Middle frontal gyrus (tissue), 1 donor: ENCODE measurements at regions not wholly inside any gene's neighbourhood (a gene's known extent, or its start where the extent isn't known, plus 50 kb on each side); places are given as distances from the start of the nearest gene placed in this dataset.
"Not testable (repeated sequence)": the region's sequence is repeated elsewhere in the genome, so short reads cannot be mapped to it uniquely, and the experiment has no call there.

Experiments used
- DNase-seq: peaks from one replicate; pipeline ENCODE4 v3.0.0-alpha.2; 2015; ENCODE audit warnings: low spot score; ENCODE audit errors: extremely low spot score

DNA sequence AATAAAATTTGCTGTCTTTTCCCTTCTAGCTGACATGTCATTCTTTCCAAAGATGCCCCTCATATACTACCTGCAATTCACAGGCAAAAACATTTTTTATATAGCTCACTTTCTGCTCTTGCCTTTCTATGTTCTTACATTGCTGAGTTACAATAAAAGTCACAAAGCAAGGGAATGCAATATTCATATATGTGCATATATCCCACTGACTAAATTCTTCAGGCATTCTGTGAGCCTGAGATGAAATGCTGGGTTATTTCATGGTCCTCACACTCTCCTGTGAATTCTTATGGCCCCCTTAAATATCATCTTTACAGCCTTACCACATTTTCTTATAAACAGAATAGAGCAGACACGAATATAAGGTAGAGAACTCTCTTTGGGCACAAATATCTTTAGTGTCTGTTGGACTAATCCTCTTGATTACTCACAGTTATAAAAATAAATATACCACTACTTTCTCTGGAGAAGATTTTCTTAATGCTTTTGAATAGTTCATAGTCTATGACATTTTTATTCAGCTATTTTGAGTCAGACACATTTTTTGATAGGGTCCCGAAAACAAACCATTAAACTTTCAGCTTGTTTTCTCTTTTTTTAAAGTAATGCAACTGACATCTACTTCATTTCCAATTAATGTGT, 84.1 kb upstream of the H2AZ1 start:
- no peak for DNase-seq

DNA sequence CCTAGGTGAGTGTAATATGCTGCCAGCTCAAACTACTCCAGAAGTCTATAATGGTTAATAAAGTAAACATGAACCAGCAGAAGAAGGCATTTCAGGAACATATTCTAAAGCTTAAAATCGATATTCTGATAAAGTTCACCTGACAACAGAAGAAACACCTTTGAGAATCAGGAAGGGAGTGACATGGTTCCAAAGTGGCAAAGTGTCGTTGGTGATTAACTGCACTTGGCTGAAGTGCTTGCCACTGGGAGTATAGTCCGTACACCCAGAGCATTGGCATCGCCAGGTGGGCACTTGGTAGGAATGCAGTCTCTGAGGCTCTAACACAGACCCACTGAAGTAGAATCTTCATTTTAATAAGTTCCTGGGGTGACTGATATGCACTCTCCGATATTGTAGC, 76.0 kb upstream of the H2AZ1 start:
- no peak for DNase-seq

DNA sequence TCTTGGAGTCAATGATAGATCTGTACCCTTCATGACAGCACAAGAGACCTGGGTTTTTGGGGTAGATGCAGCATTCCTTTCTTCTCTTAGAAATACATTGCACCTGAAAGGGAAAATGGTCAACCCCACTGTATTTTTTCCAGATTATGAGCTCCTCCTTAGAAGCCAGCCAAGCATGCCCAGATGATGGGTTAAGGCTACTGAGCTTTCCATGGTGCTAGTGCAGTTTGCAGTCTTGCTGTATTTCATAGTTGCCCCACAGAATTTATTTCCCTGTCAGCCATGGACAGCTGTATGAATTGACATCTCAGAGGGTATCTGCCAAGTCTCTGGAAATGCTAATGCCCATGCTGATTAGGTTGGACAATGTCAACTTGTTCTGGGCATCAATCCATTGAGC, 73.7 kb upstream of the H2AZ1 start:
- no peak for DNase-seq

DNA sequence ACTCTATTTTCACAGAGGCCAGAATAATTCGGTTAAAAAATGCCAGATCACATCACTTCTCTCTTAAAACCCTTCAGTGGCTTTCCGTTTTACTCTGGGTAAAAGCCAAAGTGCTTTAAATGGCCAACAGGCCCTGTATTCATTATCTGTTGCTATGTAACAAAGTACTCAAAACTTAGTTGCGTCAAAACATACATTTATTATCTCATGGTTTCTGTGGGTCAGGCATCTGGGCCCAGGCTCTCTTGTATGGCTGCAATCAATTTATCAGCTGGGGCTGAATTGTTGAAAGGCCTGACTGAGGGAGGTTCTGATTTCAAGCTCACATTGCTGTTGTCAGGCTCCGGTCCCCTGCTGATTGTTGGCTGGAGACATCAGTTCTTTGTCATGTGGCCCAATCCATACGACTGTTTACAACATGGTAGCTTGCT, 72.7 kb upstream of the H2AZ1 start:
- no peak for DNase-seq

DNA sequence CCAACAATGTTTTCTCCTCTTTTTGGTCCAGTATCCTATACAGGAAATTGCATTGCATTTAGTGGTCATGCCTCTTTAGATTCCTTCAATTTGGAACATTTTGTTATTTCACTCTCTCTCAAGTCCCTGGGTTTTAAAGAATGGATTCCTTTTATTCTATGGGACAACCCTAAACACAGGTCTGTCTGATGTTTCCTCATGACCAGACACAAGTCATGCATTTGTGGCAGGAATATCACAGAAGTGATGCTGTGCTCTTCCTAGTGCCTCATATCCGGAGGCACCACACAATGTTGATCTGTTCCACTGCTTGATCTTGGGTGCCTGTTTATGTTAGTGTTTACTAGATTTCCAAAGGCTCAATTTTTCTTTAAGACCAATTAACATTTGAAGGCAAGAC, 69.7 kb upstream of the H2AZ1 start:
- DNase-seq: no peak

DNA sequence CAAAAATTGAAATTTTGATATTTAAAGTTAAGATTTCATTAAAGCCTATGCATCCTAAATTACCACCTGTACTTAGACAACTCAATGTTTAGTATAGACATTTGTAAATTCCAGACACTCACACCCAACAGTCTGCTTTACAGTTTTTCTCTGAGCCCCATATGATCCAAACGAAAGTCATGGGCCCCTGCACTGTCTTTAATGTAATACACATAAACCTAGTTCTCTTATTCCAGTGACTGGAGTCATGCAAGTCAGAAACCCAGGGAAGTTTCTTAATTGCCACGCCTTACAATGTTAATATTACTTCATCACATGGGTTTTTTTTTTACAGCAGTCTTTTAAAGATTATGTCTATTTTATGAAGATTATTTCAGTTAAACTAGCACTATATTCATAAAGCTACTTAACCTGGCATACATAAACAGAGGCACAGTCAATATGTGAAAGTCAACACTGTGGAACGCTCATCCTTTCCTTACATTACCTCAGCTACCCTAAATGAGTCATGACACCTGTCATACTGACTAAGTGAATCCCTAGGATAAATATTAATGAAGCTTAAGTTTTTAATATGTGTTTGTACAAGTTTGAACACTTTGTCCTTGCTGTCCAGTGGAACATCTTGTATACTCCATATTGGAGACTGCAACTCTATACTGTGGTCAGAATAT, 67.7 kb upstream of the H2AZ1 start:
- no peak for DNase-seq

DNA sequence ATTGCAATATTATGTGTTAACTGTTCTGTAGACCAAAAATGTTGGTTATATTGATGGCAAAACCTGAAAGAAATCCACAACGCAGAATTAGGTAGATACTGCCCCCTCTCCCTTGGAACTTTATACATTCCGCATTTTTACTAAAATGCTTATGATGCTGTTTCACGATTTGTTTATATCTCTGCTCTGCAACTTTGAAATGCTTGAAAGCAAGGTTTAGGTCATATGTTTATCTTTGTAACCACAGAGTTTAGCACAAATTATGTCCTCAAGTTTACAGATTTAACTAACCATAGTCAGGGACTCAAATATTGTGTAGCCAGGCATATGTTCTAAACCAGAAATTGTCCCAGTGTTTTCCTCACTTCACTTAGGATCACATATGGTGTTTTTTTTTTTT, 66.1 kb upstream of the H2AZ1 start:
- DNase-seq: no peak

DNA sequence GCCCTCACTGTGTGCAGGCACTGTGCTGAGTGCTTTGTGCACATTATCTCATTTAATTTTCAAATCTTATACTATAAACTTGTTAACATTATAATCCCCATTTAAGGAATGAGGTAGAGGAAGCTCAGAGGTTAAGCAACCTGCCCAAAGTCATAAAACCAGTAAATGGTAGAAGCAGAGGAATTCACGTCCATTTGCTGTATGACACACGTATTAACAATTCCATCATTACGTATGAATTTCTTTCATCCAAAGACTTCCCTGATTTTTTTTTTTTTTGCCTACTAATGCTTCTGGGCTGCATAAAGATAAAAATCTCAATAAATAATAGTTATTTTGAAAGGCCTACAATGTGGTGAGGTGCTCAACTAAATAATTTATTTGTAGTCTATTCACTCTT, 64.5 kb upstream of the H2AZ1 start:
- no peak for DNase-seq

DNA sequence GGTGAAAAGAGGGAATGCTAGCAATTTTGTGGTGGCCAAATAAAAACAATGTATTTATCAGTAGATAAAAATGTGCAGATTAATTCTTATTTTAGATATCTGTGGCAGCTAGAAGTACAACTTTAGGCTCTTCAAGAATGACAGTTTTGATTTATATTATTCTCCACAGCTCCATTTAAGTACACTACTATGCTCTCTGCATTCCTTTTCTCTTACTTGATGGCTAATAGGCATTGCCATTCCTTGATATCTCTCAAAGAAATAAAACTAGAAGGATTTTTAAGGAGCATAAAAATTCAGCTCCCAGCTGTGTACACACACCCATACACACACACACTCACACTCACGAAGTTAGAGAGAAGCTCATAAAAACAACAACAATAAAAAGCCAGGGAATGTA, 59.4 kb upstream of the H2AZ1 start:
- DNase-seq: no peak

DNA sequence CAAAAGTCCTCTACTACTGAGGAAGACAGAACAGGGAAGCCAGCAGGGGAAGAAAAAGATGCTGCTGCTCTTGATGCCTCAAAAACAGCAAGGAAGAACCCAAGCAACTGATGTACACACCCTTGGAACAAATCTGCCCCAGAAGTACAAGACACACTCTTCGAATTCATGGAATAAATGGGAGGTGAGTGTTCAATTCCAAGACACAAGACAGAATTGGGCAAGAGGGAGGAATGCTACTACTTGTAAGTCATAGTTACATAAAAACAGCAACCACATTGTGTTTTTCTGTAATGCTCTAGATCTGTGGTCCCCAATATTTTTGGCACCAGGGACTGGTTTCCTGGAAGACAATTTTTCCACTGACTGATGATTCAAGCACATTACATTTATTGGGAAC, 58.0 kb upstream of the H2AZ1 start:
- DNase-seq: no peak

DNA sequence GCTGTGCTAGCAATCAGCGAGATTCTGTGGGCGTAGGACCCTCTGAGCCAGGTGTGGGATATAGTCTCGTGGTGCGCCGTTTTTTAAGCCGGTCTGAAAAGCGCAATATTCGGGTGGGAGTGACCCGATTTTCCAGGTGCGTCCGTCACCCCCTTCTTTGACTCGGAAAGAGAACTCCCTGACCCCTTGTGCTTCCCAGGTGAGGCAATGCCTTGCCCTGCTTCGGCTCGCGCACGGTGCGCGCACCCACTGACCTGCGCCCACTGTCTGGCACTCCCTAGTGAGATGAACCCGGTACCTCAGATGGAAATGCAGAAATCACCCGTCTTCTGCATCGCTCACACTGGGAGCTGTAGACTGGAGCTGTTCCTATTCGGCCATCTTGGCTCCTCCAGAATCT, 56.1 kb upstream of the H2AZ1 start:
- not testable (repeated sequence) for DNase-seq
